ENCODE measurements at regions not wholly inside any gene's neighbourhood (a gene's known extent, or its start where the extent isn't known, plus 50 kb on each side); places are given as distances from the start of the nearest gene placed in this dataset.

DNA sequence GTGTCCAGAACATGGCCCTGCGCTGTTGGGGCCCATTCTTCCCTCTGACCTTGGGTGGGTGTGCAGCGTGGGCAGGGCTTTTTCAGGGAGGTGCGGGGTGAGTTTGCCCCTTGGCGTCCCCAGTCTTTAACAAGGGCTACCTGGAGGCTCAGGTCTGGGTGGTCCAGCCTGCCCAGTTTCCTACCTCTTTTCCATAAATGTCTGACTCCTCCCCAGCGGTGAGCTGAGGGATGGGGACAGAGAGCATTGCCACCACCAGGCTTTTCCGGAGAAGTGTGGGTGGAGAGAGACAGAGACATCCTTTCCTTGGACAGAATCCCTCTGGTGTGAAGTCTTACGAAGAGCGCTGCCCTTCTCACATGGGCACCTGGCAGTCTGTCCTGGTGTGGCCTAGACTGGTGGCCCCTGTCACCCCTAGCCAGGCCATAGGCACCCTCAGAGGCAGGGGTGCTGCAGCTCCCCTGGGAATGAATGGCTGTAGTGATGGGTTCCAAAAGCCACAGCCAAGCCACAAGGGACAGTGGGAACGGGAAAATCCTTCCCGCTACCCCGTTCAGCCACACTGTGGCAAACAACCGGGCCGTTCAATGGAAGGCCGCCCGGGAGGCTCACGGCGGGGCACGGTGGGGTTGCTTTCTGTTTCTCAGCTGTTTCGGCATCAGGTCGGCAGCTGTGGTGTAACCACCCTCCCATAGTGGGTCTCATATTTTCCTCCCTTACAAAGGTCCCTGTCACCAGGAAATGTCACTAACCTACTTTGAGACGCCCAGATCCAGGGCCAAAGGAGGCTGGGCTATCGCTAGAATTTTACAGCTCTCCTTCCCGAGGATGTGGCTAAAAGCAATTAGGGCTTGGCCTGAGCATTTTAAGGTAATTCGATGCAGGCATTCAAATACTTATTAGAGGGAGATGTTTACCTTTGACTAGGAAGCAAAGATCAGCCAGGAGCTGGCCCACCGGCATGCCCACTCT lies 61.9 kb upstream of the GSE1 start:
- DNase-seq (ENCODE audit: low read depth), result no peak

DNA sequence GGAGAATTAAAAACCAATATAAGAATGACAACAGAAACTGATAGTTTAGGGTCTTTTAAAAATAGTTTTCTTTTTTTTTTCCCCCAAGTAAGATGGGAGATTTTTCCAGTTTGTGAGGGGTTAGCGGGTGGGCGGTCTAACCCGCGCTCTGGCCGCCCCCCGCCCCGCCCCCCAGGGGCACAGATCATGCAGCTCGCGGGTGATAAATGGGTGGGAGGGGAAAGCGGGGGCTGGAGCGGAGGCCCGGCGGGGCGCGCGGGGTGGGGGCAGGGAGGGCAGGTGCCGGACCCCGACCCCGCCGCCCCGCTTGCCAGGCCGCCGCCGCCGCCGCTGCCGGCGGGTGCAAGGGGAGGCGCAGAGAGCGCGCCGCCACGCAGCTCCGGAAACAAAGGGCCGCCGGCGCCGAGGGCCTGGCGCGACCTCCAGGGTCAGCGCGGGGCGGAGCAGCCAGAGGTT lies 60.1 kb upstream of the GSE1 start:
- DNase-seq (ENCODE audit: low read depth), result no peak

DNA sequence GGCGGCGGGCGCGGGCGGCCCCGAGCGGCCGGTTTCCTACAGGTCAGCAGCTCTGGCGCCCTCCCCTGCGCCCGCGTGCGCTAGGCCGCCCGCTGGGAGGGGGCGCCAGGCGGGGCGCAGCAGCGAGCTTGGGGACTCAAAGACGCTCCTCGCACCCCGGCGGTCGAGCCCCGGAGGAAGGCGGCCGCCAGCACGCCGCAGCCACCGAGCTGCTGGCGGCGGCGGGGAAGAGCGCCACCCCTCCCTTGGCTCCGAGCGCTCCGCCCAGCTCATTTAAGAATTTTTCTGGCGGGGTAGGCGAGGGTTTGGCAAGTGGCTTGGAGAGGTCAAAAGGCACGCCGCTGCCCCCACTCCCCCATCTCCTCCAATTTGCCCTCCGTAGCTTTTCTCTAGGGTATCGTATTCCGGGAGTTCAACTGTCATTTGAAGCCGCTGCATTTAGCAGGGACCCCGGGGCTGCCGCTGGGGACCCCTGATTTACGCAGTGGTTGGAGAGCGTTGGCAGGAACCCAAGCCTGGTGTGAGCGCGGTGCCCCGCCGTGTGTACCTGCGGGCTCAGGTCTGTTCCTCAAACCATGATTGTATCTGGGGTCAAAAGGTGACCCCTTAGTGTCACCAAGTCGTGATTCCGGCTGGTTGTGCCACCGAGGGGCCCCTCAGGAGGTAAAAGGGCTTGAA lies 59.5 kb upstream of the GSE1 start:
- peak; percentile 66 for DNase-seq (ENCODE audit: low read depth)

DNA sequence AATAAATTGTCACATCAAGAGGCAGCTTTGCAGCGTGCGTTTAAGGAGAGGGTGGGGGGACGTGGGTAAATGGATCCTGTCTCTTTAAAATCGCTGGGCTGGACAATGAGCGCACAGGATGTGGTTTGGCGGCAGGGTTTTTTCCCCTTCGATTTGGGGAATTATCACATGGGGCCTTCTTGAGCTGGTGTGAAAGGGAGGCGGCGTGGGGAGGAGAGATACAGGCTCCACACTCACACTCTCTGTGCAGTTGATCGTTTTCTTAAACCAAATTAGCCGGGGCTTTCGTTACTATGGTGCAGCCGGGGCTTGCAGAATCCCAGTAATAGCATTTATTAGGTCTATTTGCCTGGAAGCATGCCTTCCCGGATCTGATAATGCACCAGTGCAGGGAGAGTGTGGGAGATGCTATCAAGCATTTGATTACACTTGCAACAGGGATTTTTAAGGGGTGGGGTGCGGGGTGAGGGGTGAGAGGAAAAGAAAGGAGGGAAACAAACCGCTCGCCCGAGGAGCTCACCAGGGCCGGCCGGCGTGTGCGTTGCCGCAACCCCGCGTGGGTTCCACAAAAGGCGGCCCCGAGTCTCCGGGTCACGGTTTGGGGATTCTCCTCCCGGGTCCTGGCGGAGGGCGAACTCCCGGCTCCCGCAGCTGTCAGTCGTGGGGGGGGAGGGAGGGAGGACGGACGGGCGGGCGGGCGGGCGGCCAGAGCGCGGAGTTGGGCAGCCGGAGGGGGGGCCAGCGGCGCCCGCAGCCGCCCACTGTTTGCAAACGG lies 58.8 kb upstream of the GSE1 start:
- peak; percentile 77 for DNase-seq (ENCODE audit: low read depth)

DNA sequence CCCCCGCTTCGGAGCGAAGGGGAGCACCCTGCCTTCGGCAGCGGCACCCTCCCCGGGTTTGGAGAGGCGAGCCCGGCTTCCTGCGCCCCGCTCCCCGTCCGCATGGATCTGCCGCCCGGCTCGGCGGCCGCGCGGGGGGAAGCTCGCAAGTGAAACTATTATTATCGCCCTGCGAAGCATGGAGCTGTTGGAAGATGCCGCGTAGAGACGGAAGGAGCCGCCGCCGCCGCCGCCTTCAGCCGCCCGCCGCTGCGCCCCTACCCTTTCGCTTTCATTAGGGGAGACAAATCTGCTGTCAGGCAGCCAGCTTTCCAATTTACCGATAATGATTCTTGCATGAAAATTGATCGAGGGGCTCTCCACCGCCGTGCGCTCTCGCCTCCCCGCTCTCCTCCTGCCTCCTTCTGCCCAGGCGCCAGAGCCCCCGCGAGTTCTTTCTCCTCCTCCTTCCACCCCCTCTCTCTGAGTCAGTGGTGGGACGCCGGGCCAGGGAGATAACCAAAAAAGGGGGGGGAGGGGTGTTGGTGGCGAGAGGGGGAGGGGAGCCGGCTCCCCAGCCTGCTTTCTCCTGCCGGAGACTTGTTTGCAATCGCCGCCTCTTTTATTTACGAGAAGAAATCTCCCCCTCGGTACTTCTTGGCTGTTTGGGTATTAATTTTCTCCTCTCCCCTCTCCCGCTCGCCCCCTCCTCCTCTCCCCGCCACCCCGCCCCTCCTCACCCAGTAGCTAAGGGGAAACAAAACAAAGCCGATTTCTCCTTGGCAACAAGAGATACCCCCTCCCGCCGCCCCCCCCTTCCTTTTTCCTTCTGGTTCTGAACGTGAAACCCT lies 58.0 kb upstream of the GSE1 start:
- peak; percentile 72 for DNase-seq (ENCODE audit: low read depth)

DNA sequence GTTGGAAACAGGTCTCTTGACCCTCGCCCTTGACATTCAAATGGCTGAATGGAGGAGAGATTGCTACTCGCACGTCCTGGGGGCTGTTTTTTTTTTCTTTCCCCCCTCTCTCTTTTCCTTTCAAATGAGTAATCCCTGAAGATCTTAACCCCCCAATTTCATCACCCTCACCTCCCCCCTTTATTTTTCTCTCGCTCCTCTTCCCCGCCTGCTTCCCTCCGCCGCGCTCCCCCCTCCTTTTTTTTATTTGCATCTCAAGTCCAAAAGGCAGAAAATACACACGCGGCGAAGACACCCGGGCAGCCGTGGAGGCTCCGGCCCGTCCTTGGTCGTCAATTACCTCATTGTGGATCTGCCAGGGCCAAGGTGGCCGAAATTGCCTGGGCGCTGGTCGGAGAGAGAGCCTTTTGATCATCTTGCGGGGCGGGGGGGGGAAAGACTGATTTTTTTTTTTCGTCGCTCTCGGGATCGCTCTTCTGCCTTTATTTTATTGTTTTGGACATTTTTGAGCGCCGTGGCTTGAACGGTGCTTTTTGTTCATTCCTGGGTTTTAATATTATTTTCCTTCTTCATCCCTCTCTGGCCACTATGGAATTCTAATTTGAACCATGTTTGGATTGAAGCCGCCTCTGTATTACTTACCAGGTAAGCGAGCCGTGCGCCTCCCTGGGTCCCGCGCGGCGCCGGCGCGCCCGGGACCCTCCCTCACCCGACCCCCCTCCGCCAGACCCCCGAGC lies 57.2 kb upstream of the GSE1 start:
- no peak for DNase-seq (ENCODE audit: low read depth)

DNA sequence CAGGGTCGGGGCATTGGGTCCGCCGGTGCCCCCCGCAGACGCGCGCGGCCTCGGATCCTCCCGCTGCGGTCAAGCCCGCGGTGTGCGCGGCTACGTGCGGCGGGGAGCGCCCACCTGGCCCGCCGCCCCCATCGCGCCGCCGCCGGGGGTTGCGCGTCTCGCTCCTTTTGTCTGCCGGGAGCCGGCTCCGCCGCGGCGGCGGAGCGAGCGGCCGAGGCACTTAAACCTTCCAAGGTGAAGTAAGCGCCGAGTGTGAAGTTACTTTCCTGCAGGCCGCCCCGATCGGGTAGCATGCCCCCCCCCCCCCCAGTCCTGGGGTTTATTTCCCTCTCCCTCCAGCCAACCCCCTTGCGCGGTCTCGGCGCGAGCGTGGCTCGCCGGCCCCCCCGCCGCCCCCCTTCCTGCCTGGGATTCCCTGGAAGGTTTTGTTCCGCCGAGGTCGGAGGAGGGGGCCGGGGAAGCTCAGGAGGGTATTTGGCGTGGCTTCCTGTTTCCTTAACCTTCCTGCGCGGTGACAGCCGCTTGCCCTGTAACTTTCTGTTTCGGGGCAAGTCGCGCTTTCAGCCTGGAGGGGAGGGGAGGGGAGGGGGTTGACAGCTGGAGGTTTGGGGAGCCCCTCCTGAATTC lies 56.6 kb upstream of the GSE1 start:
- no peak for DNase-seq (ENCODE audit: low read depth)

DNA sequence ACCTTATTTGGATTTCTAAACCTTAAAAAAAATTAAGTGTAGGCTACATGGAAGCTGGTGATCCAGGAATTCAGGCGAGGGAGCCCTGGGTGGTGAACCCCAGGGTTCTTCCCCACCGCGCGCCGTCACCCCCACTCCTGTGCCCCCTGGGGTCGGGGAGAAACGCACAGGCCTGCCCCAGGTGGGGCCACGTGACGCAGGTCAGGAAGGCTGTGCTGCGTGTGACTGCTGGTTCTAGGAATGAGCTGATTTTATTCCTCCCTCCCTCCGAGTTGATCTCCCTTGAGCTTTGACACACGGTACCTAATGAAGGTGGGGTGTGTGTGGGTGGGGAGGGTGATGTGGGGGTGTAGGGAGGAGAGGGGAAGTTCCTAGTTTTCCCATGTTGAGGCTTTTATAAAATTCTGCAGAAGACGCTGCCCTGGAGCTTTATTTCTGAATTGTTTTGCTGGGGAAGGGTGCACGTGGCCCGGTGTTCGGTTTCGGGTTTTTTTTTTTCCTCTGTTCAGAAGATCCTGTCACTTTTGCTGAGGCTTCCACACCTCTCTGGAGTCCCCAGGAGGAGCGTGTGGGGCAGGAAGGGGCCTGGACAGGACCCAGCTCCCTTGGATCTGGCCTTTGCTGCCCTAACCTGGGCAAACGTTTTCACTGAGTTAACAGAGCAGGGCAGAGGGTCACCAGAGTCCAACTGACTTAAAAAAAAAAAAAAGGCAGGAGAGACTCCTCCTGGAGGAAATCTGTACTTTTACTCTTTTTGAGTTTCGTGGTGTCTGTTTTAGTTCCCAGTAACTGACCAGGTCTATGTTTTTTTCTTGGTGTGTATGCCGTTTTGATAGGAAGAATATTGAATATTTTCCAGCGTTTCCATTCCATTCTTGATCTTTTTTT lies 55.8 kb upstream of the GSE1 start:
- DNase-seq (ENCODE audit: low read depth), result no peak

DNA sequence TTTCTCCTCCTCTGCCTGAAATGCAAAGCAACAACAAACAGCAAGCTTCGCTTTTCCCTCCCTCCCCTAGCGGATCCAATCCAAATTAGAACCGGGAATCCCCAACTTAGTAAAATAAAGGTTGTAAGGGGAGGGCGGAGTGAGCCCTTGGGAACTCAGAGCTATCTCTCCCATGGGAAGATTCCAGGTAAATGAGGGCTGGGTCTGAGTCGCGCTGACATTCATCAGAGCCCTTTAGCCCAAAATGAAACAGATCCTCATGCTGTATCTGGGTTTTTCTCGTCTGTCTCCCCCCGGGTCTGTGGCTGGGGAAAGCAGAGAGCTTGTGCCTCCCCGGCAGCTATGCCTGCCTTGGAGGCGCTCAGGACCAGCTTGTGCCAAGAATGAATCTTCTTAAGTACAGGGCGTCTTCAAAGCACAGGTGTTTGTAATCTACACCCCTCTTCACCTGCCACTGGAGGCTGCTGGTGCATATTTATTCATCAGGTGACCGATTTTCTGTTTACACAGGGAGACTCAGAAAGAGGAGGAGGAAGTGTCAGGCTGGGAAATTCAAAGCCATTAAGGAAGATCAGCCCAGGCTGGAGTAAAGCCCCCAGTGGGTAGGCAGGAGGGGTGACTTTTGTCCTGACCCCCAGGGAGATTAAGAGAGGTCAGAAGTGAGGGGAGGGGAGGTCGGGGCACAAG lies 55.0 kb upstream of the GSE1 start:
- DNase-seq (ENCODE audit: low read depth), result no peak

DNA sequence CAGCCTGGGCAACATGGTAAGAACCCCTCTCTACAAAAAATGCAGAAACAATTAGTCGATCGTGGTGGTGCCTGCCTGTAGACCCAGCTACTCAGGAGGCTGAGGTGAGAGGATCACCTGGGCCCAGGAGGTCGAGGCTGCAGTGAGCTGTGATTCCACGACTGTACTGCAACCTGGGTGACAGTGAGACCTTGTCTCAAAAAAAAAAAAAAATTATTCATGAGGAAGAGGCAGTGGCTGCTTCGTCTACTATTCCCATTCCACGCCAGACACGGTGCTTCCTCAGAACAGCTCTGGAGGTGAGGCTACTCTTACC lies 52.2 kb upstream of the GSE1 start:
- DNase-seq (ENCODE audit: low read depth), result no peak

DNA sequence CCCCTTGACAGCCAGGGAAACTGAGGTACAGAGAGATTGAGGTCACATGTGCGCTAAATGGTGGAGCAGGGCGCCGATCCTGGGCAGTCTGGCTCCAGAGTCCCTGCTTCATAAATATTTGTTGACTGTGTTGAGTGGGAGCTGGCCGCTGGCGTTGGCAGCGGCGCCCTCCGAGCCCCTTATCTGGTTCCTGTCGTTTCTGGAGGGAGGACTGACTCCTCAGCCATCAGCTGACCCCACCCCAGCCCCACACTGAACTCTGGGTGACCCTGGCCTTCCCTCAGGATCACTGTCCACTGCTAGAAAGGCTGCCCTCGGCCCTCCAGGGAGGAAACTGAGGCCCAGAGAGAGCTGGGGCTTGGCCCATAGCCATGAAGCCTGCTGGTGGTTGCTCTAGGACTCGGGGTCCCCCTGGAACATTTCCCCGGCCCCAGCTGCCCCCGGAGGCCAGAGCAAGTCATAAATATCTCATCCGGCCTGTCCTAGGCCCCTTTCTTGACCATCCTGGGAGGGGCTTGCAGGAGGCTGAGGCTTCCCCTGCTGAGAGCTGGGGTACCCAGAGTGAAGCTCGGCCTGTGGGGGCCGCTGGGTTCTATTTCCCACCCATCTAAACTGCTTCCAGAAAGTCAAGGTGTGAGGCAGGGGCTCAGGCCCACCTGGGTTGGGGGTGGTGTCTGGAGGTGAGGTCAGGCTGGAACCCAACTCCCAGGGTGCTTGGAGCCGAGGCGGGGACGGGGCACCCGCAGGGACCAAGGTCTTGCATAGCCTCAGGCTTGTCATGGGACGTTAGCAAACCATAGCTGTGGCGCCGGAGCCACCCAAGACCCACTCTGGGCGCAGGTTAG lies 51.7 kb upstream of the GSE1 start:
- no peak for DNase-seq (ENCODE audit: low read depth)

DNA sequence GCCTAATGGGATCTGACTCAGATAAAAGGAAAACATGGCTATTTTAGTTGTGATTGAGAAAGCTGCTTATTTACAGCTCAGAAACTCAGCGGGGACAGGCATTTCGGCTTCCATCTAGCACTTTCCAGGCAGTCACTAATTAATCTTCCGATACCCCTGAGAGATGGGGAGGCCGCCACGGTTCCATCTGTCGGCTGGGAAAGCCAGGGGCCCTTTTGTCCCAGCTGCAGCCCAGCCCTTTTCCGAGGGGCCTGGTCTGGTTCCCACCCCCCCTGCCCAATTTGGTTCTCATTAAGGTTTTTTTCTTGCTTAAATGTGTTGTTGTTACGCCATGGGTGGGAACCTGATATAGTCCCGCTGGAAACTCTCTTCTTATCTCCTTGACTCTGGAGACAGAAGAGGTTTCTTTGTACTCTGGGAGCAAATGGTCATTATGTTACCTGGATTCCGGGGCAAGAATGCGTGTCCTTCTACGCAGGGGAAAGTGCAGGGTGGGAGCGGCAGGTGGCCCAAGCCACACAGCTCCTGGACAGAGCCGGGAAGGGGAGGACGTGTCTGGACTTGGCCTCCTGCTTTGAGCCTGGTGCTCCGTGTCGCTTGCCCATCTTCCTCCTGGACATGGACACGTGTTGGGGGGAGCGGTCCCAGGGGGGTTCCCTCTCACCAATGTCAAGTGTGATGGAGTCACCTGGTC lies 50.9 kb upstream of the GSE1 start:
- no peak for DNase-seq (ENCODE audit: low read depth)

DNA sequence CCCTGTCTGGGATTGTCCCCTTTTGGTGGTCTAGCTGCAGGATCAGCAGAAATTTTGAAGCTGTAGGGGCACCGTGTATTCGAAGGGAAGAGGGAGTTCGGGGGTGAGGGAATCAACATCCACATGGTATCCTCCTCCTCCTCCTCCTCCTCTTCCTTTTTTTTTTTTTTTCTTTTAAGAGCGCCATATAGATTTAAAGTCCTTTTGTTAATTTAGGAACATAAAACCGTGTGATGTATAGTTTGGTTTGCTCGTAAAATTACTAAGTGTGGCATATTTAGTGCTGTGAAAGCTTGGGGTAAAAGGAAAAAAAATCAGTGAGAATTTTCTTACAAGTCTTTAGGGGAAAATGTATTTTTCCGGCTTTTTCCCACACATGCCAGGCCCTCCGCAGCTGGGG lies 50.1 kb upstream of the GSE1 start:
- DNase-seq (ENCODE audit: low read depth), result no peak
